ENCODE measurements at regions not wholly inside any gene's neighbourhood (a gene's known extent, or its start where the extent isn't known, plus 50 kb on each side); places are given as distances from the start of the nearest gene placed in this dataset.

- H3K27ac ChIP-seq, result no peak overlapping the region
These were observed 283.8 kb downstream of the VRK1 start for GRCh38 chr14:97080991-97081390.

GRCh38 chr14:97095269-97095668 lies 298.1 kb downstream of the VRK1 start:
- TF ChIP-seq CTCF (IDR thresholded peaks at IDR 0.05) (no peak), ZFX (IDR thresholded peaks at IDR 0.05; ENCODE audit: borderline replicate concordance) (no peak)
- H3K27ac ChIP-seq, result no peak overlapping the region

More at GRCh38 chr14:97080991-97081390, 283.8 kb downstream of the VRK1 start:
- TF ChIP-seq ZFX (IDR thresholded peaks at IDR 0.05; ENCODE audit: borderline replicate concordance) (no peak), CTCF (IDR thresholded peaks at IDR 0.05) (no peak)

- H3K27ac ChIP-seq, result no peak overlapping the region
- TF ChIP-seq CTCF (IDR thresholded peaks at IDR 0.05) (no peak), ZFX (IDR thresholded peaks at IDR 0.05; ENCODE audit: borderline replicate concordance) (no peak)
These were observed 300.1 kb downstream of the VRK1 start for GRCh38 chr14:97097296-97097695.

GRCh38 chr14:97100306-97100705 lies 303.1 kb downstream of the VRK1 start:
- no peak for TF ChIP-seq ZFX (IDR thresholded peaks at IDR 0.05; ENCODE audit: borderline replicate concordance)

GRCh38 chr14:97101561-97101960 lies 304.4 kb downstream of the VRK1 start:
- H3K27ac ChIP-seq, result no peak overlapping the region
- no peak for TF ChIP-seq CTCF (IDR thresholded peaks at IDR 0.05)
- TF ChIP-seq ZFX (IDR thresholded peaks at IDR 0.05; ENCODE audit: borderline replicate concordance), result no peak

More at GRCh38 chr14:97100306-97100705, 303.1 kb downstream of the VRK1 start:
- H3K27ac ChIP-seq, result no peak overlapping the region

GRCh38 chr14:97104029-97104428 lies 306.8 kb downstream of the VRK1 start:
- no peak overlapping the region for H3K27ac ChIP-seq
- TF ChIP-seq CTCF (IDR thresholded peaks at IDR 0.05) (no peak), ZFX (IDR thresholded peaks at IDR 0.05; ENCODE audit: borderline replicate concordance) (no peak)

- no peak overlapping the region for H3K27ac ChIP-seq
These were observed 309.0 kb downstream of the VRK1 start for GRCh38 chr14:97106166-97106565.

GRCh38 chr14:97106609-97107008 lies 309.4 kb downstream of the VRK1 start:
- no peak overlapping the region for H3K27ac ChIP-seq

More at GRCh38 chr14:97106166-97106565, 309.0 kb downstream of the VRK1 start:
- no peak for TF ChIP-seq ZFX (IDR thresholded peaks at IDR 0.05; ENCODE audit: borderline replicate concordance)

More at GRCh38 chr14:97106609-97107008, 309.4 kb downstream of the VRK1 start:
- TF ChIP-seq CTCF (IDR thresholded peaks at IDR 0.05) (no peak), ZFX (IDR thresholded peaks at IDR 0.05; ENCODE audit: borderline replicate concordance) (no peak)
